ENCODE measurements at regions not wholly inside any gene's neighbourhood (a gene's known extent, or its start where the extent isn't known, plus 50 kb on each side); places are given as distances from the start of the nearest gene placed in this dataset.

DNA sequence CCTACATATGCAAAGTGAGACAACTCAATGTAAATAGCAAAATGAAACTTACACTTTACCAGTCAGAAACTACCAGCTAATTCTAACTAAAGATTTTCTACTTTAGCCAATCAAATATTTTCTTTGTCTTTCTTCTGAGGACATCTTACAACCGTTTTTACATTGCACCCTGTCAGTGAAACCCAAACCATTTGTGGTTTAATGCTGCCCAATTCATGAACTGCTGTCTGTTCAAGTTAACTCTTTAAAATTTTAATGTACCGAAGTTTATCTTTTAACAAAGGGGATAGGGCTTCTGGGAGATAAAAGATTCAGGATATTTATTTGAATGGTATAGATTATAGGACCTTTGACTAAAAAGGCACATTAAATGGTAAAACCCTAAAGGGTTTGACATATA, 121.3 kb upstream of the HDDC2 start:
- Histone ChIP-seq H3K27ac (no peak overlapping the region), H3K4me1 (peaks cover 0 to 9% of the 10 kb centered on the region in 2 donors), H3K27me3 (no peaks in the 10 kb centered on the region), H3K36me3 (no peaks in the 10 kb centered on the region), H3K9me3 (no peaks in the 10 kb centered on the region), H3K4me3 (no peak overlapping the region)
- intact Hi-C loops (cut with DNase I), result loop anchor here (5.0 kb wide), 1 partner anchor 334 kb away; no protein-coding TSS in a partner anchor
- DNase-seq (ENCODE audit: low spot score in 2 of 2), result no peak
- TF ChIP-seq, protein P1, sequence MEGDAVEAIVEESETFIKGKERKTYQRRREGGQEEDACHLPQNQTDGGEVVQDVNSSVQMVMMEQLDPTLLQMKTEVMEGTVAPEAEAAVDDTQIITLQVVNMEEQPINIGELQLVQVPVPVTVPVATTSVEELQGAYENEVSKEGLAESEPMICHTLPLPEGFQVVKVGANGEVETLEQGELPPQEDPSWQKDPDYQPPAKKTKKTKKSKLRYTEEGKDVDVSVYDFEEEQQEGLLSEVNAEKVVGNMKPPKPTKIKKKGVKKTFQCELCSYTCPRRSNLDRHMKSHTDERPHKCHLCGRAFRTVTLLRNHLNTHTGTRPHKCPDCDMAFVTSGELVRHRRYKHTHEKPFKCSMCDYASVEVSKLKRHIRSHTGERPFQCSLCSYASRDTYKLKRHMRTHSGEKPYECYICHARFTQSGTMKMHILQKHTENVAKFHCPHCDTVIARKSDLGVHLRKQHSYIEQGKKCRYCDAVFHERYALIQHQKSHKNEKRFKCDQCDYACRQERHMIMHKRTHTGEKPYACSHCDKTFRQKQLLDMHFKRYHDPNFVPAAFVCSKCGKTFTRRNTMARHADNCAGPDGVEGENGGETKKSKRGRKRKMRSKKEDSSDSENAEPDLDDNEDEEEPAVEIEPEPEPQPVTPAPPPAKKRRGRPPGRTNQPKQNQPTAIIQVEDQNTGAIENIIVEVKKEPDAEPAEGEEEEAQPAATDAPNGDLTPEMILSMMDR (IDR thresholded peaks at IDR 0.05), result no peak

DNA sequence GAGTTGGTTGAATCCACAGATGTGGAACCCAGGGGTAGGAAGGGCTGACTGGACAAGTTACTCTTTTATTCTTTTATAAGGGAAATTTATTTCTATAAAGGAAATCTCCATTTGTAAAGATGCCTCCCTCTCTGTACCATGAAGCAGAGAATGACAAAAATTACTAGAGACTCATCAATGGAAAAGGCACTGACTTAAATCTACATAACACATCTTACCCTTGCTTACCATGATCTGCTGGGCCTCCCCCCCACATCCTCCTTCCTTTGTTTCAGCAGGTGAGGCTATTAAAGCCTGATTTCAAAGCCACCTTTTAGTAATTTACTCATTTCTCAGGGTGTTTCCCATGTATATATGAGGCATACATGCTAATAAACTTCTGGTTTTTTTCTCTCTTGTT, 130.2 kb upstream of the HDDC2 start:
- no peak for DNase-seq (ENCODE audit: low spot score in 2 of 2)
- H3K36me3 ChIP-seq, result no peaks in the 10 kb centered on the region
- TF ChIP-seq, protein P1 (IDR thresholded peaks at IDR 0.05), result no peak
- peaks cover 0 to 2% of the 10 kb centered on the region in 2 donors for H3K4me1 ChIP-seq
- H3K4me3 ChIP-seq, result no peak overlapping the region
- intact Hi-C loops (cut with DNase I), result no loop called here
- H3K9me3 ChIP-seq, result no peaks in the 10 kb centered on the region
- no peak overlapping the region for H3K27ac ChIP-seq
- H3K27me3 ChIP-seq, result no peaks in the 10 kb centered on the region

DNA sequence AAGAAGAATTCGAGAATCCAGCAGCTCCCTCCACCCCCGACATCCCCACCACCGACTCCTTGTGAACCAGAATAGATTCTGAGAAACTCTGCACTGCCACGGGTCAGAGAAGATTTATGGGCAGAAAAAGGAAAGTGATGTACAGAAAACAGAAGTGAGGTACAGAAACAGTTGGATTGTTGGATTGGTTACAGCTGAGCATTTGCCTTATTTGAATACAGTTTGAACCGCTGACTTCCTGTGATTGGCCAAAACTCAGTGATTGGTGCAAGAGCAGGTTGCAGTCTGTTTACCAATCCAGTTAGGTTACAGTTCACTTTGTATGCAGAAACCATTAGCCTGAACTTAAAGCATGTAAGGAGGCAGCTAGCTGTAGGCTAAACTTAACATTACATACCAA, 131.2 kb upstream of the HDDC2 start:
- H3K4me1 ChIP-seq, result peaks cover 0 to 2% of the 10 kb centered on the region in 2 donors
- no peak for DNase-seq (ENCODE audit: low spot score in 2 of 2)
- H3K9me3 ChIP-seq, result no peaks in the 10 kb centered on the region
- H3K36me3 ChIP-seq, result no peaks in the 10 kb centered on the region
- no peaks in the 10 kb centered on the region for H3K27me3 ChIP-seq
- TF ChIP-seq, protein P1 (IDR thresholded peaks at IDR 0.05), result no peak
- H3K27ac ChIP-seq, result no peak overlapping the region
- H3K4me3 ChIP-seq, result no peak overlapping the region
- intact Hi-C loops (cut with DNase I), result no loop called here

DNA sequence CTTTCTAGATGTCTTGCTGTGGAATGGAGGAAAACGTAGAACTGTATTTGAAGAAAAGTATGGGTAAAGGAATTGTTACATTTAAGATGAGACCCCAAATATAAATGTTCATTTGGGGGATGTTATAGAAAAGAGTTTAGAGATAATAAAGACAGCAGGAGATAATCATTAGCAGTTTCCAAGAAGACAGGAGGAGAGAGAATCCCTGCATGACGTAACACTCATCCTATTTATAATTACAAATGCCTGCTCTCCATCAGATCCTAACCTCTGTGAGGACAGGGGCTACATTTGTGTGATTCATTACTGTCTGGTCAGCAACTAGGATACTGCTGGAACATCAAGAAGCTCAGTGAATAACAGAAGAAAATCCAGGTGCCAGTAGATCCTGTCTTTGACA, 133.0 kb upstream of the HDDC2 start:
- Histone ChIP-seq H3K9me3 (no peaks in the 10 kb centered on the region), H3K4me1 (peaks cover 0 to 2% of the 10 kb centered on the region in 2 donors), H3K27me3 (no peaks in the 10 kb centered on the region), H3K27ac (no peak overlapping the region), H3K4me3 (no peak overlapping the region), H3K36me3 (no peaks in the 10 kb centered on the region)
- intact Hi-C loops (cut with DNase I), result no loop called here
- TF ChIP-seq, protein P1 (IDR thresholded peaks at IDR 0.05), result no peak
- no peak for DNase-seq (ENCODE audit: low spot score in 2 of 2)

DNA sequence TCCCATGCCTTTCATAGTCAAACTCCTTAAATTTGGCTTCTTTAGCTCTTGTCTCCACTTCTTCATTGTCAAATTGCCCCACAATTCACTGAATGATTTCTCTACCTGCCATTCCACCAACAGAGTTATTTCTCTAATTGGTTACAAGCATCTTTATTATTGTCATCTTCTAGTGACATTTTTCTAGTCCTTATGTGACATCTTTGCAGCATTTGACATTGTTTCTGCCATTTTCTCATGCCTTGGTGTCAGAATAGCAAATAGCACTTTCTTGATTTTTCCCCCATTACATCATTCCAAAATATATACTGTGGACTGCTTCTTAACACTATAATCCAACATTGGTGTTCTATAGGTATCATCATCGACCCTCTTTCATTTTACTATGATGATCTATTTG, 137.7 kb upstream of the HDDC2 start:
- Histone ChIP-seq H3K4me3 (no peak overlapping the region), H3K27ac (no peak overlapping the region), H3K36me3 (no peaks in the 10 kb centered on the region), H3K4me1 (peaks cover 0 to 9% of the 10 kb centered on the region in 2 donors), H3K9me3 (no peaks in the 10 kb centered on the region), H3K27me3 (no peaks in the 10 kb centered on the region)
- no peak for DNase-seq (ENCODE audit: low spot score in 2 of 2)
- intact Hi-C loops (cut with DNase I), result no loop called here
- TF ChIP-seq, protein P1 (IDR thresholded peaks at IDR 0.05), result no peak

All from ascending aorta (tissue), 2 donors.